GM10847 (cell line): ENCODE measurements at regions not wholly inside any gene's neighbourhood (a gene's known extent, or its start where the extent isn't known, plus 50 kb on each side); places are given as distances from the start of the nearest gene placed in this dataset.

Experiments used
- POLR2A ChIP-seq: IDR thresholded peaks from 2 replicates; pipeline ENCODE4 v1.6.1; 2011; ENCODE audit not compliant: insufficient read length; ENCODE audit errors: extremely low read depth

- no peak for TF ChIP-seq POLR2A
Observed at GRCh38 chr16:86374603-86375130, 135.7 kb upstream of the FOXF1 start.

GRCh38 chr16:86375364-86375763 is 135.0 kb upstream of the FOXF1 start:
- no peak for TF ChIP-seq POLR2A

- no peak for TF ChIP-seq POLR2A
Observed at GRCh38 chr16:86375851-86376250, 134.5 kb upstream of the FOXF1 start.

- no peak for TF ChIP-seq POLR2A
Observed at GRCh38 chr16:86376837-86377236, 133.5 kb upstream of the FOXF1 start.

GRCh38 chr16:86377251-86378022 is 132.9 kb upstream of the FOXF1 start:
- TF ChIP-seq POLR2A: no peak

GRCh38 chr16:86378128-86378527 is 132.2 kb upstream of the FOXF1 start:
- TF ChIP-seq POLR2A: no peak

GRCh38 chr16:86378831-86379504 is 131.4 kb upstream of the FOXF1 start:
- no peak for TF ChIP-seq POLR2A

- no peak for TF ChIP-seq POLR2A
Observed at GRCh38 chr16:86379505-86379846, 130.9 kb upstream of the FOXF1 start.

GRCh38 chr16:86380030-86380429 is 130.3 kb upstream of the FOXF1 start:
- TF ChIP-seq POLR2A: no peak

GRCh38 chr16:86381491-86381890 is 128.8 kb upstream of the FOXF1 start:
- TF ChIP-seq POLR2A: no peak

GRCh38 chr16:86382067-86382773 is 128.1 kb upstream of the FOXF1 start:
- no peak for TF ChIP-seq POLR2A

GRCh38 chr16:86382774-86383407 is 127.4 kb upstream of the FOXF1 start:
- no peak for TF ChIP-seq POLR2A

GRCh38 chr16:86383488-86384262 is 126.7 kb upstream of the FOXF1 start:
- TF ChIP-seq POLR2A: no peak

GRCh38 chr16:86384263-86384649 is 126.1 kb upstream of the FOXF1 start:
- no peak for TF ChIP-seq POLR2A

- no peak for TF ChIP-seq POLR2A
Observed at GRCh38 chr16:86384980-86385379, 125.3 kb upstream of the FOXF1 start.
